CD4-positive, alpha-beta T cell (primary cell): ENCODE measurements at regions not wholly inside any gene's neighbourhood (a gene's known extent, or its start where the extent isn't known, plus 50 kb on each side); places are given as distances from the start of the nearest gene placed in this dataset.

ENCODE experiments used
- ATAC-seq: fragments of 200-7000 bp; cut with Tn5 transposase; one replicate; pipeline ENCODE4 v1.10.0; 2022; ENCODE audit warnings: mild to moderate bottlenecking; ENCODE audit not compliant: poor library complexity
- CTCF ChIA-PET: fragments of 350-600 bp; sonication (Branson Sonifier 250); formaldehyde crosslinking; loops from one replicate; lab custom pipeline; 2021; ENCODE audit warnings: antibody characterized with exemption, inconsistent platforms; lab: Charles Lee
- POLR2A ChIA-PET: fragments of 350-600 bp; sonication (Branson Sonifier 250); formaldehyde crosslinking; loops from one replicate; lab custom pipeline; 2021; ENCODE audit warnings: antibody characterized with exemption, inconsistent platforms; lab: Charles Lee
- DNase-seq, 14 experiments: peaks; one replicate each; pipeline ENCODE4 v3.0.0-alpha.2; 2013 to 2020; ENCODE audit warnings: mixed read lengths in 2 of 14
- H3K27ac ChIP-seq, 2 donors: one replicate each; pipeline versions ENCODE4 v1.5.1 to v1.7.0; 2013; ENCODE audit warnings: low read length in 2 of 2, low read depth in 1 of 2, mild to moderate bottlenecking in 1 of 2
- H3K27me3 ChIP-seq, 2 experiments: 1 replicate in 1 of 2; 2 replicates in 1 of 2; pipeline versions ENCODE4 v1.6.1 to v1.7.0; 2013; ENCODE audit warnings: low read length in 2 of 2, control low read depth in 1 of 2, mild to moderate bottlenecking in 1 of 2, moderate library complexity in 1 of 2; ENCODE audit not compliant: insufficient read depth in 2 of 2, control insufficient read depth in 1 of 2
- H3K36me3 ChIP-seq: one replicate; pipeline ENCODE4 v1.6.1; 2013; ENCODE audit warnings: low read length, control low read depth; ENCODE audit not compliant: insufficient read depth
- H3K4me1 ChIP-seq: one replicate; pipeline ENCODE4 v1.6.1; 2013; ENCODE audit warnings: low read length, control low read depth; ENCODE audit not compliant: insufficient read depth
- H3K4me3 ChIP-seq: one replicate; pipeline ENCODE4 v1.5.1; 2013; ENCODE audit warnings: mild to moderate bottlenecking, low read length, moderate library complexity
- H3K9me3 ChIP-seq, 2 experiments: 1 replicate in 1 of 2; 2 replicates in 1 of 2; pipeline versions ENCODE4 v1.6.1 to v1.7.0; 2013; ENCODE audit warnings: low read length in 2 of 2, mild to moderate bottlenecking in 2 of 2, control low read depth in 1 of 2, moderate library complexity in 1 of 2; ENCODE audit not compliant: control insufficient read depth in 1 of 2, insufficient read depth in 1 of 2
- H3K27ac Mint-ChIP-seq: one replicate; pipeline ENCODE4 v1.8.0; 2020; ENCODE audit warnings: mixed read lengths
- H3K27me3 Mint-ChIP-seq: one replicate; pipeline ENCODE4 v1.8.0; 2021; ENCODE audit warnings: mixed read lengths
- H3K36me3 Mint-ChIP-seq: one replicate; pipeline ENCODE4 v1.8.0; 2021; ENCODE audit warnings: low read depth, mixed read lengths
- H3K4me1 Mint-ChIP-seq: one replicate; pipeline ENCODE4 v1.8.0; 2021; ENCODE audit warnings: low read depth, mixed read lengths
- H3K4me3 Mint-ChIP-seq: one replicate; pipeline ENCODE4 v1.8.0; 2020; ENCODE audit warnings: mild to moderate bottlenecking, mixed read lengths
- H3K9me3 Mint-ChIP-seq: one replicate; pipeline ENCODE4 v1.8.0; 2020; ENCODE audit warnings: mixed read lengths
- CTCF ChIP-seq: fragments of 200-600 bp; IDR thresholded peaks from one replicate; pipeline ENCODE4 v1.8.0; 2022; ENCODE audit warnings: antibody characterized with exemption, mild to moderate bottlenecking
- intact Hi-C, 2 experiments: fragments of 100-400 bp; cut with DNase I in 1 of 2; cut with micrococcal nuclease in 1 of 2; formaldehyde crosslinking; loops; one replicate each; pipeline versions ENCODE4 v1.15.1 to v1.9.0; 2023 to 2025; cut with DNase I, micrococcal nuclease

DNA sequence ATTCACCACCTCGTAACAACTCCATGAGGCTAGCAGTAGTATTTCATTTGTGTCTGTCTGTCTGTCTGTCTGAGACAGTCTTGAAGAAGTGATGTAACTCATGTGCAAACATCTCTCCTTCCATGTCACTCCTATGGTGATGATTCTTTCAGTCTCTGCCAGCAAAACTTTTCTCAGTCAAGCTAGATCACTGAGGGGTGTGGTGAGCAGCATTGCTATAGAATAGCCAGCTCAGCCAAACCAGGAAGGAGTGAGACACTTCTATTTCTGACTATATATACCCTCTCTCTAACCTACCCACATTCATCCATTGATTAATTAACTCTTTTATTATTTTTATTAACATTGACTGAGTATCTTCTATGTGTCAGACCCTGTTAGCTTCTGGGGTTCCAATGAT is 1095.1 kb upstream of the GYPC start:
- intact Hi-C loops = no loop called here
- no peak for DNase-seq
- Histone ChIP-seq H3K4me1 (no peaks in the 10 kb centered on the region), H3K4me3 (no peak overlapping the region), H3K27ac (no peak overlapping the region), H3K36me3 (no peaks in the 10 kb centered on the region), H3K27me3 (no peaks in the 10 kb centered on the region), H3K9me3 (peaks cover 0 to 3% of the 10 kb centered on the region in 2 experiments)
- H3K4me1 Mint-ChIP-seq = no peaks in the 10 kb centered on the region
- no peaks in the 10 kb centered on the region for H3K36me3 Mint-ChIP-seq
- H3K27ac Mint-ChIP-seq = no peak overlapping the region
- CTCF ChIA-PET = no interaction called here
- no peak for TF ChIP-seq CTCF
- no peaks in the 10 kb centered on the region for H3K27me3 Mint-ChIP-seq
- no peak overlapping the region for H3K4me3 Mint-ChIP-seq
- POLR2A ChIA-PET = no interaction called here
- ATAC-seq = no peak
- H3K9me3 Mint-ChIP-seq = peaks cover 9% of the 10 kb centered on the region

- CTCF ChIA-PET = no interaction called here
- no peaks in the 10 kb centered on the region for H3K36me3 Mint-ChIP-seq
These were observed 1094.7 kb upstream of the GYPC start for GRCh38 chr2:125561302-125561701.

DNA sequence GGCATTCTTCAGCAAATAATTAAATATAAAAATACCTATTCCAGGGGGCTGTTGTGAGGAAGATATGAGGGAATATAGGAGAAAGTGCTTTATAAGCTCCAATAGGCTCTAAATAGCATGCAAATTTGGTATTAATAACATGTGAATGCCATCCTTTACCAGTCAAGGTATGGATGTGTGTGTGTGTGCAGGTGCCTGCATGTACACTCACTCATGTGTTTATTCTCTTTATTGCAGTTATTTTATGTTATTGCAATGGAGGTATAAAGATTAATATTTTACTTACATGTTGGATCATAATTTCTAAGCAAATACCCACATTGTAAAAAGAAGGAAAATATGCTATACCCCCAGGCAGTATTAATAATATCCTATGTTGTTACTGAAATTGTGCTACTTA is 1093.0 kb upstream of the GYPC start:
- no peaks in the 10 kb centered on the region for H3K4me1 ChIP-seq
- Mint-ChIP-seq H3K9me3 (peaks cover 11% of the 10 kb centered on the region), H3K27ac (no peak overlapping the region), H3K4me1 (no peaks in the 10 kb centered on the region), H3K4me3 (no peak overlapping the region), H3K27me3 (no peaks in the 10 kb centered on the region), H3K36me3 (no peaks in the 10 kb centered on the region)
- no peak overlapping the region for H3K4me3 ChIP-seq
- no peaks in the 10 kb centered on the region for H3K36me3 ChIP-seq
- peaks cover 0 to 3% of the 10 kb centered on the region in 2 experiments for H3K9me3 ChIP-seq
- DNase-seq (no peak), ATAC-seq (no peak)
- H3K27ac ChIP-seq = no peak overlapping the region
- ChIA-PET CTCF (no interaction called here), POLR2A (no interaction called here)
- intact Hi-C loops = no loop called here
- TF ChIP-seq CTCF = no peak
- H3K27me3 ChIP-seq = no peaks in the 10 kb centered on the region

More at GRCh38 chr2:125561302-125561701, 1094.7 kb upstream of the GYPC start:
- intact Hi-C loops = no loop called here
- Mint-ChIP-seq H3K27ac (no peak overlapping the region), H3K27me3 (no peaks in the 10 kb centered on the region), H3K9me3 (peaks cover 9% of the 10 kb centered on the region), H3K4me1 (no peaks in the 10 kb centered on the region), H3K4me3 (no peak overlapping the region)
- no peak for DNase-seq
- H3K36me3 ChIP-seq = no peaks in the 10 kb centered on the region
- ATAC-seq = no peak
- POLR2A ChIA-PET = no interaction called here
- H3K4me1 ChIP-seq = no peaks in the 10 kb centered on the region
- H3K27ac ChIP-seq = no peak overlapping the region
- no peak for TF ChIP-seq CTCF
- H3K27me3 ChIP-seq = no peaks in the 10 kb centered on the region
- H3K4me3 ChIP-seq = no peak overlapping the region
- H3K9me3 ChIP-seq = peaks cover 0 to 3% of the 10 kb centered on the region in 2 experiments
